ENCODE measurements at regions not wholly inside any gene's neighbourhood (a gene's known extent, or its start where the extent isn't known, plus 50 kb on each side); places are given as distances from the start of the nearest gene placed in this dataset.

DNA sequence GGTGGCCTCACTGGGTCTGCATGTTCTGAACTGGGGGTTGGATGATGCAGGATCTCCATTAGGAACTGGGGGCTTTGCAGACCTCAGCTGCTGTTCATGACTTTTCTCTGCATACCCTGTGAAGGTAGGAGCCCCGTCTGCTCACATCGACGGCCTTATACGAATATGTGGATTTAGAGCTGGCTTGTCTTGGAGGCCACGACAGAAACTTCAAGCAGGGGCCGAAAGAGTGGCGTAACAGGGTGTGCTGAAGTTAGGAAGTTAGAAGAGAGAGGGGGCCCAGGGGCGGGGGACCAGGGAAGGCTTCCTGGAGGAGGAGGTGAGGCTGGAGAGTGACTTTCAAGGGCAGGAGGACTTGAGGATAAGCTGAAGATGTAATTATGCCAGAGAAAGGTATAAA, 144.9 kb downstream of the TSN start:
- DNase-seq (ENCODE audit: low spot score): no peak

- DNase-seq (ENCODE audit: low spot score): no peak
Observed at GRCh38 chr2:121902171-121902591, 146.7 kb downstream of the TSN start.

GRCh38 chr2:121902616-121903015, 147.2 kb downstream of the TSN start:
- no peak for DNase-seq (ENCODE audit: low spot score)

DNA sequence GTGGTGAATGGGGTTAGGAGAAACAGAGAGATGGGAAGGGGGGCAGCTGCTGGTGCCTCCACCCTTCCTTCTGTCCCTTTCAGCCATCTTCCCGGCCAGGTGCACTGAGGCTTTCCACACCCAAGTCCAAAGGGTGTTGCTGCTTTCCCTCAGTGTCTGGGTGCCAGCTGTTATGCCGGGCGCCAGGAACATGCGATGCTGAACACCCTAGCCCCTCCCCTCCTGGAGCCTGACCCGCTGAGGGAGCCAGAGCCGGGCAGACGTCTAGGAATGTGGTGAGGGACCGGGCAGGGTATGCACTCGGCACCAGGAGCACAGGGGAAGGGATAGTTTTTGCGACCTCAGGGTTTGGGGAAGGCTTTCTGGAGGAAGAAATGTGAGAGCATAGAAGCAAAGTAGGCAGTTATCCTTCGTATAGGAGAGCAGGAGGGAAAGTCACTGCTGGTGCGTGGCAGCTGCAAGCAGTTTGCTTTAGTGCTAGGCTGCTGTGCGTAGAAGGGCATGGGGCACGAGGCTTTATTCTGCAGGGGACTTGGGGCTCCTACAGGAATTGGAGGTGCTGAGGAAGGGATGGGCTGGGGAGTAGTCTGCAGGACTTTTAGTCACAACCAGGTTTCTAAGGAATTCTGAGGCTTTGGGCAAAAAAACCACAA, 147.7 kb downstream of the TSN start:
- DNase-seq (ENCODE audit: low spot score): no peak

GRCh38 chr2:121904656-121905055, 149.2 kb downstream of the TSN start:
- DNase-seq (ENCODE audit: low spot score): no peak

DNA sequence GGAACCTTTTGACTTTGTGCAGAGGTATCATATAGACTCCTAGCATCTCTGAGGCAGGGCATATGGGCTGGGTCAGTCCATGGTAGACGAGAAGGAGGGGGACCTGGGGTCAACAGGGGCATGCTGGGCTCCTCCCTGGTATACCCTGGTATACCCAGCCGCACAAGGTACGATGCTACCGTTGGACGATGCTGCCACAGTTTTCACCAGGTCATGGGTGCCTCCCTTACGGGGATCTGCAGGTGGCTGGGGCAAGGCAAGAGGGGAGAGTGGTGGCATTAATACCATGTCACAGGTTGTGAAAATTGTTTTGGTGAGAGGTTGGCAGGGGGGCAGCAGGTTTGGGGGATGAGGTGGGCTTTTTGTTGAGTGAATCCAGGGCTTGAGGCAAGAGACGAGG, 149.8 kb downstream of the TSN start:
- no peak for DNase-seq (ENCODE audit: low spot score)

DNA sequence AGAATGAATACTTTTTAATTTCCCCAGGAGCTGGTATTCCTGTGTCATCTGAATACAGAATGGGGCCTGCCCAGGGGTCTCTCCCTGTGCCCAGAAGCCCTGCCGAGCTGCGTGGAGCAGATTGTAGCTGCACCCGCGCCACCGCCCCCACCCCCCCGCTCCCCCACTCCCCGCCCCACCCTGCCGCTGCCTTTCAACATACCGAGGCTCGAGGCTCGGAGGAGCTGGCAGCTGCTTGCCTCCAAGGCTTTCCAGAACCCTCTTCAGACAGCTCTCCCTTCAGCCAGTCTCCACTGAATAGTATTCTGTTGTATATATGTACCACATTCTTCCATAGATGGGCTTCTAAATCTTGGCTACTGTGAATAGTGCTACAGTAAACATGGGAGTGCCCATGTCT, 150.7 kb downstream of the TSN start:
- DNase-seq (ENCODE audit: low spot score): no peak

DNA sequence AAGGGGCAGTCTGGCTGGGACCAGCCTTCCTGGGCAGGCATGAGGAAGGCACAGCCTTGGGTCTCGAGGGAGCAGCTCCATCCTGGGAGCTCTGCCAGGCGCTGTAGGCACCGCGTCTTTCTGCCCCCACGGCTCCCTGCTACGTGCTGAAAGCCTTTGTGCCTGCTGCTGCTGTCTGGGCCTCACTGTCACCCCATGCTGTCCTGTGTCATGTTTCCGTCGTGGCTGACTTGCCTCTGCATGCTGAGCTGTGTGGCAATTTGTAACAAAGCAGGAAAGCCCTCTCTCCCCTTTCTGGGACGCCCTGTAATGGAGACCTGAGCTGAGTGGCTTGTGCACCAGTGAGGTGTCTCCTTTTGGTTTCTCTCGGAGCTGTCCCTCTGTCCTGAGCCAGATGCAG, 152.5 kb downstream of the TSN start:
- DNase-seq (ENCODE audit: low spot score): no peak

DNA sequence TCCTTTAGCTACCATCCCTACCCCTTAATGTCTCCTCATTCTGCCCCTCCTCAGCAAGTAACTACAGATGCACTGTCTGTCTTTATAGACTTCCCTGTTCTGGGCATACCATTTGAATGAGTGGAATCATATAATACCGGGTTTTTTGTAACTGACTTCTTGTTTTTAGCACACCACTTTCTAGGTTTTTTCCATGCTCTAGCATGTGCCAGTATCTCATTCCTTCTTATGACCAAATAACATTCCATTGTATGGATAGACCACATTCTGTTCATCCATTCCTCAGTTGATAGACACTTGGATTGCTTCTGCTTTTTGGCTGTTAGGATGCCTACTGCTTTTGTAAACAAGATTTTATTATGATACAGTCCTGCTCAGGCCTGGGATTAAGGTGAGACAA, 154.7 kb downstream of the TSN start:
- DNase-seq (ENCODE audit: low spot score): no peak

GRCh38 chr2:121911036-121911435, 155.6 kb downstream of the TSN start:
- DNase-seq (ENCODE audit: low spot score): no peak

DNA sequence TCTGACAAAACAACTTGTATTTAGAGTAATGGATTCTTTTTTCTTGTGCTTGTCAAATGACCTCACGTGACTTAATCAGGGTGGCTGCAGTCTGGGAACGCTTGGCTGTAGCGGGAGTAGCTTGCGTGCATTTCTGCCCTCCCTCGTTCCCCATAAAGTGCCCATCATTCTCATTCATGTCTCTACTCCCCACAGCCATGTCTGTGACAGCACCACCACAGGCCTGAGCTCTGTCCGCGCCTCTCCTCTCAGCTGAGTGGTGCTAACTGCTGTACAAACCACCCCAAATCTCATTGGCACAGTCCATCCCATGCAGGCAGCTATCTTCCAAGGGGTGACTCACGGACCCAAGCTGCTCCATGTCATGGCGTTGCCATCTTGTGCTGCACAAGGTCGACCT, 161.7 kb downstream of the TSN start:
- no peak for DNase-seq (ENCODE audit: low spot score)

- no peak for DNase-seq (ENCODE audit: low spot score)
Observed at GRCh38 chr2:121918231-121918630, 162.8 kb downstream of the TSN start.

GRCh38 chr2:121919803-121920202, 164.4 kb downstream of the TSN start:
- no peak for DNase-seq (ENCODE audit: low spot score)

DNA sequence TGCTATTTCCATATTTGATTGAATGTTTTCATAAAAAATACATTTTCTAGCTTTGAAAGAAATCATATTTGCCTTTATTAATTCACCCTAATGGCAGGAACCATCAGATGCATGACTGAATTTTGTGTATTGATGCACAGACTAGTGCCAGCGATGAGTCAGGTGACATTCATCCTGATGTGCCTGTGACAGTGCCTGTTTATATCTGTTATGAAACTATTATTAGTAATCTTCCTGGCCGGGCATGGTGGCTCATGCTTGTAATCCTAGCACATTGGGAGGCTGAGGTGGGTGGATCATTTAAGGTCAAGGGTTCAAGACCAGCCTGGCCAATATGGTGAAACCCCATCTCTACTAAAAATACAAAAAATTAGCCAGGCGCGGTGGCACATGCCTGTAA, 170.0 kb downstream of the TSN start:
- DNase-seq (ENCODE audit: low spot score): no peak

- DNase-seq (ENCODE audit: low spot score): no peak
Observed at GRCh38 chr2:121943285-121943684, 187.8 kb downstream of the TSN start.

- no peak for DNase-seq (ENCODE audit: low spot score)
Observed at GRCh38 chr2:121944072-121944831, 188.8 kb downstream of the TSN start.

GRCh38 chr2:121947674-121948073, 192.2 kb downstream of the TSN start:
- no peak for DNase-seq (ENCODE audit: low spot score)

- DNase-seq (ENCODE audit: low spot score): no peak
Observed at GRCh38 chr2:121949271-121949670, 193.8 kb downstream of the TSN start.

DNA sequence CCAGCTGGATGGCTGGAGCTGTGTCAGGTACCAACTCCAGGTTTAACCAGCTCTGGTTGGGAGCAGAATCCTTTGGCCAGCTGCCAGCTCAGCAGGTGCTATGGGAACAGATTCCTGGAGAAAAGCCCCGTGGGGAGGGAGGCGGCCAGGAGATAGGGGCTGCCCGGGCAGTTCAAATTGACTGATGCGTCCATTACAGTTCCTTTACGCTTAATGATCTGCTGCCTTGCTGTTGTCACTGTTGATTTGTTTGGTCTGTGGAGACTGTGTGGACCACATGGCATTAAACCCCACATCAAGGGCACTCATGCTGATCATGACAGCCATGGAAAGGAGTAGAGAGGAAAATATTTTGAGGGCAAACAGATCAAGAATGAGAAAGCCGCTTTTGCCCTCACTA, 200.0 kb downstream of the TSN start:
- DNase-seq (ENCODE audit: low spot score): no peak

DNA sequence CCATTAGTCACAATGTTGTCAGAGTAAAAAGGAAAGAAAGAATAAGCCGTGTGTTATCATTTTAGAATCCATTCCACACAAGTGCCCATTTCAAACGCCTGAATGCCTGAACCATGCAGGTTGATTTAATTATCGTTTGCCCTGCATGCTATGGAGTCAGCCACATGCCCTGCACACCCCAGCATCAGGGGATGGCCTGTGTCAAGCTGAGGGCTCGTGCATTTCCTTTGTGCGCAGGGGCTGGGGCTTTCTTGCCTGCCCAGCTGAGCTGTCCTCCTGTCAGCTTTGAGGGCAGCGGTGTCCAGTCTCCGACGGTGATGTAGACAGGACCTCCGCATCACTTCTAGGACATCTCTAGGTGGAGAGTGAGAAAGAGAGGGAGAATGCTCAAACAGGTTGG, 200.4 kb downstream of the TSN start:
- no peak for DNase-seq (ENCODE audit: low spot score)

DNA sequence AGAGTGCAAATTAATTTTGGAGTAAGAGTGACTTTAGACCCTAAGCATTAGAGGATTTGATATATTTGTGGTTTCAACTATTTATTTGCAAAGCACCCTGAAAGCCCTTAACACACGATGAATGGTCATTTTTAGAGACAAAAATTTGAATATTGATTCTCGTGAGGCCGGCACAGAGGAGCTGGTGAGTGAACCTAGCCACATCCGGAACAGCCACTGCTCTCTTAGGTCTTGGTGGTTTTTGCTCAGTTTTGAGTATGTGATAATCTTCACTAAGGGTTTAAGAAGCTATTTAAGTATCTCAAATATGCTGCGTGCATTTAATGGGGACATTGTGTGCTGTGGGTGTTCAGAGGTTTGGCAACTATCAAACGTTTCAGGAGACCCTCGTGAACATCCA, 204.8 kb downstream of the TSN start:
- no peak for DNase-seq (ENCODE audit: low spot score)

- DNase-seq (ENCODE audit: low spot score): no peak
Observed at GRCh38 chr2:121961761-121962160, 206.3 kb downstream of the TSN start.

DNA sequence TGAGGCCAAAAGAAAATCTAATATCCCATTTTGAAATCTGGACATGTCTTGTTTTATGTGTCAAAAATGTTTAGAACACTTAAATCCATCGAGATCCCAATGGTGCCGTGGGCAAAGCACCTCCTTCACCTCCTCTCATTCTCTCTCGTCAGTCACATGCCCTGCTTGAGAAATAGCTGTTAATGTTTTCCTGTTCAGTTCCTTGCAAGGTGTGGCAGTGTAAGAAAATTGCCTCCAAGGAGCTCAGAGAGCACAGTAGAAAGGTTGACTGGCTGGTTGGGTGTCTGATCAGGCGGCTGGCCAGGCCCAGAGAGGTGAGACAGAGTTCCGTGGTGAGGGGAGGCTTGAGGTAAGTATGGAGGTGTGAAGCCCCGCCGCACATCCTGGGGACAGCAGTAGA, 210.2 kb downstream of the TSN start:
- no peak for DNase-seq (ENCODE audit: low spot score)

- no peak for DNase-seq (ENCODE audit: low spot score)
Observed at GRCh38 chr2:121966663-121967062, 211.2 kb downstream of the TSN start.

All from NAMALWA (cell line).